ENCODE measurements at regions not wholly inside any gene's neighbourhood (a gene's known extent, or its start where the extent isn't known, plus 50 kb on each side); places are given as distances from the start of the nearest gene placed in this dataset.
A peak's percentile ranks its signal among the peaks of the same experiment; 100 is the strongest.
"Not testable (repeated sequence)": the region's sequence is repeated elsewhere in the genome, so short reads cannot be mapped to it uniquely, and the experiment has no call there.

GRCh38 chr17:12195418-12195817, 174.7 kb downstream of the MAP2K4 start:
- DNase-seq (ENCODE audit: low spot score): no peak

- DNase-seq (ENCODE audit: low spot score): peak; percentile 41
Observed at GRCh38 chr17:12201294-12201880, 180.7 kb downstream of the MAP2K4 start.

- no peak for DNase-seq (ENCODE audit: low spot score)
Observed at GRCh38 chr17:12209632-12210191, 189.0 kb downstream of the MAP2K4 start.

- not testable (repeated sequence) for DNase-seq (ENCODE audit: low spot score)
Observed at GRCh38 chr17:12220714-12221439, 200.2 kb downstream of the MAP2K4 start.

GRCh38 chr17:12222392-12222791, 201.7 kb downstream of the MAP2K4 start:
- no peak for DNase-seq (ENCODE audit: low spot score)

- DNase-seq (ENCODE audit: low spot score): no peak
Observed at GRCh38 chr17:12227547-12227946, 206.9 kb downstream of the MAP2K4 start.

GRCh38 chr17:12229335-12229734, 208.7 kb downstream of the MAP2K4 start:
- DNase-seq (ENCODE audit: low spot score): no peak

- DNase-seq (ENCODE audit: low spot score): peak; percentile 35
Observed at GRCh38 chr17:12230481-12231354, 210.0 kb downstream of the MAP2K4 start.

GRCh38 chr17:12231355-12231682, 210.6 kb downstream of the MAP2K4 start:
- no peak for DNase-seq (ENCODE audit: low spot score)

- not testable (repeated sequence) for DNase-seq (ENCODE audit: low spot score)
Observed at GRCh38 chr17:12239021-12239420, 218.3 kb downstream of the MAP2K4 start.

- DNase-seq (ENCODE audit: low spot score): no peak
Observed at GRCh38 chr17:12242345-12242954, 221.8 kb downstream of the MAP2K4 start.

GRCh38 chr17:12247761-12248160, 227.1 kb downstream of the MAP2K4 start:
- DNase-seq (ENCODE audit: low spot score): no peak

- no peak for DNase-seq (ENCODE audit: low spot score)
Observed at GRCh38 chr17:12250973-12251372, 230.3 kb downstream of the MAP2K4 start.

GRCh38 chr17:12252462-12252861, 231.8 kb downstream of the MAP2K4 start:
- DNase-seq (ENCODE audit: low spot score): no peak

- no peak for DNase-seq (ENCODE audit: low spot score)
Observed at GRCh38 chr17:12254460-12254859, 233.8 kb downstream of the MAP2K4 start.

- peak; percentile 74 for DNase-seq (ENCODE audit: low spot score)
Observed at GRCh38 chr17:12256380-12256995, 235.8 kb downstream of the MAP2K4 start.

GRCh38 chr17:12257176-12257575, 236.5 kb downstream of the MAP2K4 start:
- no peak for DNase-seq (ENCODE audit: low spot score)

GRCh38 chr17:12261354-12261753, 240.7 kb downstream of the MAP2K4 start:
- no peak for DNase-seq (ENCODE audit: low spot score)

- no peak for DNase-seq (ENCODE audit: low spot score)
Observed at GRCh38 chr17:12269751-12270150, 249.1 kb downstream of the MAP2K4 start.

- no peak for DNase-seq (ENCODE audit: low spot score)
Observed at GRCh38 chr17:12277827-12278226, 257.1 kb downstream of the MAP2K4 start.

- no peak for DNase-seq (ENCODE audit: low spot score)
Observed at GRCh38 chr17:12282056-12282455, 261.4 kb downstream of the MAP2K4 start.

- no peak for DNase-seq (ENCODE audit: low spot score)
Observed at GRCh38 chr17:12287953-12288352, 267.3 kb downstream of the MAP2K4 start.

All from Ammon's horn (tissue), 1 donor.